Activated naive CD8-positive, alpha-beta T cell treated with anti-CD3 and anti-CD28 coated beads, Interleukin-2, amount 10 ng/mL, durations not matched to agents 7 days and 5 days (primary cell): ENCODE measurements at regions not wholly inside any gene's neighbourhood (a gene's known extent, or its start where the extent isn't known, plus 50 kb on each side); places are given as distances from the start of the nearest gene placed in this dataset.

Experiments
- ATAC-seq: fragments of 150-1000 bp; cut with Tn5 transposase; one replicate; pipeline ENCODE4 v1.10.0; 2021; ENCODE audit warnings: low read depth, moderate library complexity
- POLR2A ChIA-PET: fragments of 350-600 bp; sonication (Branson Sonifier 250); formaldehyde crosslinking; loops from one replicate; lab custom pipeline; 2021; ENCODE audit warnings: antibody characterized with exemption; lab: Charles Lee
- DNase-seq: peaks from one replicate; pipeline ENCODE4 v3.0.0; 2021
- H3K27ac Mint-ChIP-seq: one replicate; pipeline ENCODE4 v1.8.0; 2022; ENCODE audit warnings: mild to moderate bottlenecking, mixed read lengths
- H3K27me3 Mint-ChIP-seq: one replicate; pipeline ENCODE4 v1.8.0; 2022; ENCODE audit warnings: mild to moderate bottlenecking, moderate library complexity, mixed read lengths
- H3K36me3 Mint-ChIP-seq: one replicate; pipeline ENCODE4 v1.8.0; 2021; ENCODE audit warnings: mild to moderate bottlenecking, mixed read lengths
- H3K4me1 Mint-ChIP-seq: one replicate; pipeline ENCODE4 v1.8.0; 2021; ENCODE audit warnings: mixed read lengths
- H3K4me3 Mint-ChIP-seq: one replicate; pipeline ENCODE4 v1.8.0; 2022; ENCODE audit warnings: mild to moderate bottlenecking, moderate library complexity, mixed read lengths
- H3K9me3 Mint-ChIP-seq: one replicate; pipeline ENCODE4 v1.8.0; 2021; ENCODE audit warnings: mixed read lengths

GRCh38 chr7:86212976-86213375 is 430.7 kb upstream of the GRM3 start:
- POLR2A ChIA-PET, result no interaction called here

GRCh38 chr7:86209036-86209435 is 434.7 kb upstream of the GRM3 start:
- ATAC-seq, result no peak
- POLR2A ChIA-PET, result no interaction called here
- no peaks in the 10 kb centered on the region for H3K9me3 Mint-ChIP-seq

More at GRCh38 chr7:86212976-86213375, 430.7 kb upstream of the GRM3 start:
- Mint-ChIP-seq H3K4me1 (no peaks in the 10 kb centered on the region), H3K9me3 (no peaks in the 10 kb centered on the region), H3K27me3 (no peaks in the 10 kb centered on the region), H3K36me3 (no peaks in the 10 kb centered on the region), H3K4me3 (no peak overlapping the region), H3K27ac (no peak overlapping the region)
- DNase-seq, result no peak
- no peak for ATAC-seq

GRCh38 chr7:86207740-86208139 is 436.0 kb upstream of the GRM3 start:
- DNase-seq (no peak), ATAC-seq (no peak)
- Mint-ChIP-seq H3K27ac (no peak overlapping the region), H3K4me3 (no peak overlapping the region), H3K27me3 (no peaks in the 10 kb centered on the region), H3K36me3 (no peaks in the 10 kb centered on the region), H3K4me1 (no peaks in the 10 kb centered on the region), H3K9me3 (no peaks in the 10 kb centered on the region)
- POLR2A ChIA-PET, result no interaction called here

More at GRCh38 chr7:86209036-86209435, 434.7 kb upstream of the GRM3 start:
- Mint-ChIP-seq H3K4me3 (no peak overlapping the region), H3K4me1 (no peaks in the 10 kb centered on the region), H3K27ac (no peak overlapping the region), H3K36me3 (no peaks in the 10 kb centered on the region), H3K27me3 (no peaks in the 10 kb centered on the region)
- DNase-seq, result no peak

GRCh38 chr7:86202833-86203232 is 440.9 kb upstream of the GRM3 start:
- Mint-ChIP-seq H3K4me3 (no peak overlapping the region), H3K4me1 (no peaks in the 10 kb centered on the region), H3K27me3 (no peaks in the 10 kb centered on the region), H3K36me3 (no peaks in the 10 kb centered on the region), H3K27ac (no peak overlapping the region), H3K9me3 (peaks cover 4% of the 10 kb centered on the region)
- POLR2A ChIA-PET, result no interaction called here
- no peak for DNase-seq
- ATAC-seq, result no peak

- POLR2A ChIA-PET, result no interaction called here
- H3K4me1 Mint-ChIP-seq, result no peaks in the 10 kb centered on the region
- H3K9me3 Mint-ChIP-seq, result peaks cover 4% of the 10 kb centered on the region
- H3K27me3 Mint-ChIP-seq, result no peaks in the 10 kb centered on the region
- no peaks in the 10 kb centered on the region for H3K36me3 Mint-ChIP-seq
- no peak overlapping the region for H3K27ac Mint-ChIP-seq
- H3K4me3 Mint-ChIP-seq, result no peak overlapping the region
- DNase-seq, result no peak
- no peak for ATAC-seq
Measured at GRCh38 chr7:86201767-86202166, 441.9 kb upstream of the GRM3 start.

GRCh38 chr7:86199881-86200614 is 443.7 kb upstream of the GRM3 start:
- no peaks in the 10 kb centered on the region for H3K4me1 Mint-ChIP-seq
- H3K27me3 Mint-ChIP-seq, result no peaks in the 10 kb centered on the region
- no peak for ATAC-seq
- H3K4me3 Mint-ChIP-seq, result no peak overlapping the region
- POLR2A ChIA-PET, result no interaction called here
- no peak for DNase-seq
- H3K9me3 Mint-ChIP-seq, result peaks cover 4% of the 10 kb centered on the region
- no peak overlapping the region for H3K27ac Mint-ChIP-seq
- no peaks in the 10 kb centered on the region for H3K36me3 Mint-ChIP-seq

- no peaks in the 10 kb centered on the region for H3K4me1 Mint-ChIP-seq
- H3K27me3 Mint-ChIP-seq, result no peaks in the 10 kb centered on the region
Measured at GRCh38 chr7:86190351-86190750, 453.4 kb upstream of the GRM3 start.

GRCh38 chr7:86181474-86181873 is 462.2 kb upstream of the GRM3 start:
- Mint-ChIP-seq H3K4me3 (no peak overlapping the region), H3K27me3 (no peaks in the 10 kb centered on the region), H3K27ac (no peak overlapping the region), H3K36me3 (no peaks in the 10 kb centered on the region), H3K4me1 (no peaks in the 10 kb centered on the region), H3K9me3 (no peaks in the 10 kb centered on the region)
- no peak for ATAC-seq
- POLR2A ChIA-PET, result no interaction called here
- DNase-seq, result no peak

More at GRCh38 chr7:86190351-86190750, 453.4 kb upstream of the GRM3 start:
- H3K36me3 Mint-ChIP-seq, result no peaks in the 10 kb centered on the region
- POLR2A ChIA-PET, result no interaction called here
- ATAC-seq (no peak), DNase-seq (no peak)
- no peak overlapping the region for H3K4me3 Mint-ChIP-seq
- no peak overlapping the region for H3K27ac Mint-ChIP-seq
- H3K9me3 Mint-ChIP-seq, result peaks cover 1% of the 10 kb centered on the region

GRCh38 chr7:86164827-86165226 is 478.9 kb upstream of the GRM3 start:
- POLR2A ChIA-PET, result no interaction called here
- peaks cover 6% of the 10 kb centered on the region for H3K9me3 Mint-ChIP-seq
- H3K4me1 Mint-ChIP-seq, result no peaks in the 10 kb centered on the region
- H3K27me3 Mint-ChIP-seq, result no peaks in the 10 kb centered on the region
- no peak overlapping the region for H3K4me3 Mint-ChIP-seq
- ATAC-seq (no peak), DNase-seq (no peak)
- no peak overlapping the region for H3K27ac Mint-ChIP-seq
- H3K36me3 Mint-ChIP-seq, result no peaks in the 10 kb centered on the region

- POLR2A ChIA-PET, result no interaction called here
- H3K9me3 Mint-ChIP-seq, result peaks cover 6% of the 10 kb centered on the region
- no peaks in the 10 kb centered on the region for H3K27me3 Mint-ChIP-seq
- no peak overlapping the region for H3K4me3 Mint-ChIP-seq
- H3K27ac Mint-ChIP-seq, result no peak overlapping the region
- H3K36me3 Mint-ChIP-seq, result no peaks in the 10 kb centered on the region
- ATAC-seq (no peak), DNase-seq (no peak)
- H3K4me1 Mint-ChIP-seq, result no peaks in the 10 kb centered on the region
Measured at GRCh38 chr7:86158111-86158510, 485.6 kb upstream of the GRM3 start.

- no peaks in the 10 kb centered on the region for H3K4me1 Mint-ChIP-seq
- DNase-seq, result no peak
- H3K4me3 Mint-ChIP-seq, result no peak overlapping the region
- POLR2A ChIA-PET, result no interaction called here
- no peak overlapping the region for H3K27ac Mint-ChIP-seq
- H3K36me3 Mint-ChIP-seq, result no peaks in the 10 kb centered on the region
- ATAC-seq, result no peak
- H3K27me3 Mint-ChIP-seq, result no peaks in the 10 kb centered on the region
- H3K9me3 Mint-ChIP-seq, result peaks cover 3% of the 10 kb centered on the region
Measured at GRCh38 chr7:86155623-86156022, 488.1 kb upstream of the GRM3 start.

- Mint-ChIP-seq H3K9me3 (peaks cover 2% of the 10 kb centered on the region), H3K27me3 (no peaks in the 10 kb centered on the region), H3K4me1 (no peaks in the 10 kb centered on the region), H3K36me3 (no peaks in the 10 kb centered on the region), H3K4me3 (no peak overlapping the region), H3K27ac (no peak overlapping the region)
- POLR2A ChIA-PET, result no interaction called here
- no peak for ATAC-seq
- DNase-seq, result no peak
Measured at GRCh38 chr7:86152926-86153325, 490.8 kb upstream of the GRM3 start.

- H3K4me3 Mint-ChIP-seq, result no peak overlapping the region
- H3K9me3 Mint-ChIP-seq, result peaks cover 2% of the 10 kb centered on the region
- H3K27ac Mint-ChIP-seq, result no peak overlapping the region
- H3K27me3 Mint-ChIP-seq, result no peaks in the 10 kb centered on the region
- ATAC-seq (no peak), DNase-seq (no peak)
- no peaks in the 10 kb centered on the region for H3K4me1 Mint-ChIP-seq
- no peaks in the 10 kb centered on the region for H3K36me3 Mint-ChIP-seq
- POLR2A ChIA-PET, result no interaction called here
Measured at GRCh38 chr7:86149024-86149665, 494.6 kb upstream of the GRM3 start.

- peaks cover 2% of the 10 kb centered on the region for H3K9me3 Mint-ChIP-seq
- POLR2A ChIA-PET, result no interaction called here
- ATAC-seq, result no peak
- H3K36me3 Mint-ChIP-seq, result no peaks in the 10 kb centered on the region
- no peak overlapping the region for H3K4me3 Mint-ChIP-seq
- no peaks in the 10 kb centered on the region for H3K27me3 Mint-ChIP-seq
- H3K27ac Mint-ChIP-seq, result no peak overlapping the region
- no peak for DNase-seq
- no peaks in the 10 kb centered on the region for H3K4me1 Mint-ChIP-seq
Measured at GRCh38 chr7:86148501-86148900, 495.2 kb upstream of the GRM3 start.
